Liver (tissue), 3 donors: ENCODE measurements at regions not wholly inside any gene's neighbourhood (a gene's known extent, or its start where the extent isn't known, plus 50 kb on each side); places are given as distances from the start of the nearest gene placed in this dataset.

ENCODE experiments used
- CTCF ChIP-seq: fragments of 150-350 bp; IDR thresholded peaks from 2 replicates; pipeline ENCODE4 v1.5.1; 2017; ENCODE audit warnings: improper control_type of control experiment, low read depth, low read length; ENCODE audit not compliant: missing input control
- EGR1 ChIP-seq, 2 donors: IDR thresholded peaks; 2 replicates each; pipeline ENCODE4 v1.6.1; 2016 to 2018; ENCODE audit warnings: antibody characterized with exemption in 2 of 2, low read depth in 2 of 2
- GABPA ChIP-seq, 2 donors: IDR thresholded peaks in 1 of 2; conservative IDR thresholded peaks in 1 of 2; 2 replicates each; pipeline ENCODE4 v1.6.1; 2016; ENCODE audit warnings: antibody characterized with exemption in 2 of 2, mild to moderate bottlenecking in 1 of 2, moderate library complexity in 1 of 2
- HNF4G ChIP-seq: IDR thresholded peaks from 2 replicates; pipeline ENCODE4 v1.6.1; 2016; ENCODE audit warnings: antibody characterized with exemption
- JUND ChIP-seq, 2 donors: IDR thresholded peaks; 2 replicates each; pipeline ENCODE4 v1.6.1; 2016; ENCODE audit warnings: antibody characterized with exemption in 2 of 2
- MAX ChIP-seq: IDR thresholded peaks from 2 replicates; pipeline ENCODE4 v1.6.1; 2016; ENCODE audit warnings: antibody characterized with exemption
- RAD21 ChIP-seq, 2 donors: IDR thresholded peaks; 2 replicates each; pipeline ENCODE4 v1.6.1; 2016; ENCODE audit warnings: antibody characterized with exemption in 2 of 2, mild to moderate bottlenecking in 2 of 2
- REST ChIP-seq: IDR thresholded peaks from 2 replicates; pipeline ENCODE4 v1.6.1; 2016; ENCODE audit warnings: antibody characterized with exemption, mild to moderate bottlenecking
- RXRA ChIP-seq, 2 donors: IDR thresholded peaks; 2 replicates each; pipeline ENCODE4 v1.6.1; 2017 to 2018; ENCODE audit warnings: antibody characterized with exemption in 2 of 2, mild to moderate bottlenecking in 1 of 2
- TAF1 ChIP-seq: conservative IDR thresholded peaks from 2 replicates; pipeline ENCODE4 v1.6.1; 2016; ENCODE audit warnings: antibody characterized with exemption, mild to moderate bottlenecking
- YY1 ChIP-seq: IDR thresholded peaks from 2 replicates; pipeline ENCODE4 v1.6.1; 2016; ENCODE audit warnings: antibody characterized with exemption, mild to moderate bottlenecking
- donor health status: healthy.
- donor health status: healthy.

GRCh38 chr10:16234916-16235315, 201.9 kb upstream of the PTER start:
- TF ChIP-seq CTCF: no peak
- no peak for TF ChIP-seq RXRA (IDR thresholded peaks at IDR 0.05)
- no peak for TF ChIP-seq MAX
- TF ChIP-seq YY1: no peak
- TF ChIP-seq JUND (IDR thresholded peaks at IDR 0.05): no peak
- TF ChIP-seq TAF1: no peak
- no peak for TF ChIP-seq RAD21 (IDR thresholded peaks at IDR 0.05)
- TF ChIP-seq GABPA (IDR thresholded peaks at IDR 0.05 in 1 of 2, conservative IDR thresholded peaks at IDR 0.05 in 1 of 2): no peak
- TF ChIP-seq EGR1 (IDR thresholded peaks at IDR 0.05; ENCODE audit: low read depth in 2 of 2): no peak
- no peak for TF ChIP-seq HNF4G
- no peak for TF ChIP-seq REST
